Panc1 (cell line): ENCODE measurements at regions not wholly inside any gene's neighbourhood (a gene's known extent, or its start where the extent isn't known, plus 50 kb on each side); places are given as distances from the start of the nearest gene placed in this dataset.

Source experiments
- CTCF ChIP-seq: fragments of 450-650 bp; IDR thresholded peaks from 2 replicates; pipeline ENCODE4 v1.5.1; 2017; ENCODE audit warnings: mild to moderate bottlenecking
- POLR2AphosphoS5 ChIP-seq: IDR thresholded peaks from 2 replicates; pipeline ENCODE4 v1.6.1; 2012; ENCODE audit warnings: mild to moderate bottlenecking, low read depth, low read length, moderate library complexity
- REST ChIP-seq, 2 experiments: IDR thresholded peaks; 2 replicates each; pipeline ENCODE4 v1.6.1; 2011 to 2012; ENCODE audit warnings: low read depth in 2 of 2, control low read depth in 1 of 2, low read length in 1 of 2, mild to moderate bottlenecking in 1 of 2, moderate library complexity in 1 of 2; ENCODE audit not compliant: insufficient read depth in 1 of 2
- SIN3A ChIP-seq: IDR thresholded peaks from 2 replicates; pipeline ENCODE4 v1.6.1; 2012; ENCODE audit warnings: low read depth, mild to moderate bottlenecking, low read length, moderate library complexity, borderline replicate concordance; ENCODE audit not compliant: insufficient read depth
- TCF7L2 ChIP-seq: IDR thresholded peaks from 2 replicates; pipeline ENCODE4 v1.6.1; 2011; ENCODE audit warnings: mild to moderate bottlenecking, low read depth, low read length, inconsistent platforms

- TF ChIP-seq POLR2AphosphoS5 (no peak), CTCF (no peak), SIN3A (no peak), REST (IDR thresholded peaks at IDR 0.05; ENCODE audit: insufficient read depth in 1 of 2, low read depth in 2 of 2, low read length in 1 of 2) (no peak), TCF7L2 (no peak)
Observed at GRCh38 chr4:89556601-89557305, 249.2 kb upstream of the GPRIN3 start.
